ENCODE measurements at regions not wholly inside any gene's neighbourhood (a gene's known extent, or its start where the extent isn't known, plus 50 kb on each side); places are given as distances from the start of the nearest gene placed in this dataset.

DNA sequence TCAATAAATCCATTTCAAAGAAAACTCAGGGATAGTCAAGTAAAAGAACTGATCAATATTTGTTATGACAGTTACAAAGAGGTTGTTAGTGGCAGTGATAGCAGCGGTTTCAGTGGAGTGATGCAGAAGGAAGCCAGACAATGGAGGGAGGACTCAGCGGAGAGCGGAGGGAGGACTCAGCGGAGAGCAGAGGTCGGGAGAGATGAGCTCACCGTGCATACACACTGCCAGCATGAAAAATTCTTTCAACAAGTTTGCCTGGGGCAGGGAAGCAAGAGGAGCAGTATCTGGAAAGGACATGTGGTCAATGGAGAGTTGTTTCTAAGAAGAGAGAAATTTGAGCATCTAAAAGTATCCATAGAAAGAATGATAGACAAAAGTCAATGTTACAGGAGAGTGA is 60.9 kb upstream of the BCL11A start:
- Histone ChIP-seq H3K27me3 (no peaks in the 10 kb centered on the region), H3K36me3 (replicated peaks in 1 of 2; ENCODE audit: insufficient read depth in 1 of 2, low read depth in 2 of 2) (no peaks in the 10 kb centered on the region), H3K4me1 (no peaks in the 10 kb centered on the region), H3K27ac (no peak overlapping the region), H3K9me3 (no peaks in the 10 kb centered on the region), H3K4me3 (no peak overlapping the region)
- intact Hi-C loops (cut with DNase I), result no loop called here
- no peak for TF ChIP-seq POLR2A (IDR thresholded peaks at IDR 0.05)
- TF ChIP-seq, protein P1, sequence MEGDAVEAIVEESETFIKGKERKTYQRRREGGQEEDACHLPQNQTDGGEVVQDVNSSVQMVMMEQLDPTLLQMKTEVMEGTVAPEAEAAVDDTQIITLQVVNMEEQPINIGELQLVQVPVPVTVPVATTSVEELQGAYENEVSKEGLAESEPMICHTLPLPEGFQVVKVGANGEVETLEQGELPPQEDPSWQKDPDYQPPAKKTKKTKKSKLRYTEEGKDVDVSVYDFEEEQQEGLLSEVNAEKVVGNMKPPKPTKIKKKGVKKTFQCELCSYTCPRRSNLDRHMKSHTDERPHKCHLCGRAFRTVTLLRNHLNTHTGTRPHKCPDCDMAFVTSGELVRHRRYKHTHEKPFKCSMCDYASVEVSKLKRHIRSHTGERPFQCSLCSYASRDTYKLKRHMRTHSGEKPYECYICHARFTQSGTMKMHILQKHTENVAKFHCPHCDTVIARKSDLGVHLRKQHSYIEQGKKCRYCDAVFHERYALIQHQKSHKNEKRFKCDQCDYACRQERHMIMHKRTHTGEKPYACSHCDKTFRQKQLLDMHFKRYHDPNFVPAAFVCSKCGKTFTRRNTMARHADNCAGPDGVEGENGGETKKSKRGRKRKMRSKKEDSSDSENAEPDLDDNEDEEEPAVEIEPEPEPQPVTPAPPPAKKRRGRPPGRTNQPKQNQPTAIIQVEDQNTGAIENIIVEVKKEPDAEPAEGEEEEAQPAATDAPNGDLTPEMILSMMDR (IDR thresholded peaks at IDR 0.05), result no peak
- ATAC-seq, result no peak
- WGBS, 2 donors, result 81 to 82% methylated on average over 6 of the region's 6 CpGs
- no peak for DNase-seq

- Histone ChIP-seq H3K4me1 (no peaks in the 10 kb centered on the region), H3K36me3 (replicated peaks in 1 of 2; ENCODE audit: insufficient read depth in 1 of 2, low read depth in 2 of 2) (no peaks in the 10 kb centered on the region), H3K9me3 (no peaks in the 10 kb centered on the region), H3K4me3 (no peak overlapping the region), H3K27me3 (no peaks in the 10 kb centered on the region), H3K27ac (no peak overlapping the region)
- 65 to 68% methylated on average over 7 of the region's 7 CpGs for WGBS, 2 donors
- intact Hi-C loops (cut with DNase I), result no loop called here
- no peak for ATAC-seq
- no peak for TF ChIP-seq POLR2A (IDR thresholded peaks at IDR 0.05)
- TF ChIP-seq, protein P1 (IDR thresholded peaks at IDR 0.05), result no peak
- DNase-seq, result no peak
These were observed 68.4 kb upstream of the BCL11A start for GRCh38 chr2:60621688-60622429.

DNA sequence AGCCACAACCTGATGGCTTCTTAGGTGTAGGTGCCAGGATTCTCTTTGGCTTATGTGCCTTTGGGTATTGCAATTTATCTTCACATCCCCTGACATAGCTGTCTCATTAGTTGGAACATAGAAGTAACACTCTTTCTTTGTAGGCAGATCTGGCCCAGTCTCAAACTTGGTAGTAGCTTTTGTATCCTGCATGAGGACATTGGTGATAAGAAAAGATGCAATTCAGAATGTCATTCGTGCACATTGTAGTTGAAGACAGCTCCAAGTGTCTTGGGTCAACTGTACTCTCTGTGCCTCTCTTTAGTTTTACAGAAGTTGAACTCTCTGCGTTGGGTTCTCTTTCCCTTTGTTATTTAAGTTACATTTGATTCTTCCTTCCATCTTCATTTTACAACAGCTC is 69.6 kb upstream of the BCL11A start:
- Histone ChIP-seq H3K4me1 (no peaks in the 10 kb centered on the region), H3K27me3 (no peaks in the 10 kb centered on the region), H3K27ac (no peak overlapping the region), H3K4me3 (no peak overlapping the region), H3K36me3 (replicated peaks in 1 of 2; ENCODE audit: insufficient read depth in 1 of 2, low read depth in 2 of 2) (no peaks in the 10 kb centered on the region), H3K9me3 (no peaks in the 10 kb centered on the region)
- intact Hi-C loops (cut with DNase I), result no loop called here
- TF ChIP-seq POLR2A (IDR thresholded peaks at IDR 0.05), result no peak
- TF ChIP-seq, protein P1 (IDR thresholded peaks at IDR 0.05), result no peak
- DNase-seq (no peak), ATAC-seq (no peak)
- 50 to 67% methylated on average over 2 of the region's 2 CpGs for WGBS, 2 donors

- Histone ChIP-seq H3K4me3 (no peak overlapping the region), H3K9me3 (no peaks in the 10 kb centered on the region), H3K27ac (no peak overlapping the region), H3K36me3 (replicated peaks in 1 of 2; ENCODE audit: insufficient read depth in 1 of 2, low read depth in 2 of 2) (no peaks in the 10 kb centered on the region), H3K27me3 (no peaks in the 10 kb centered on the region), H3K4me1 (no peaks in the 10 kb centered on the region)
- intact Hi-C loops (cut with DNase I), result no loop called here
- WGBS, 2 donors, result 49 to 58% methylated on average over 3 of the region's 3 CpGs
- ATAC-seq, result no peak
- no peak for DNase-seq
- TF ChIP-seq, protein P1 (IDR thresholded peaks at IDR 0.05), result no peak
- no peak for TF ChIP-seq POLR2A (IDR thresholded peaks at IDR 0.05)
These were observed 74.0 kb upstream of the BCL11A start for GRCh38 chr2:60627412-60627811.

- Histone ChIP-seq H3K36me3 (replicated peaks in 1 of 2; ENCODE audit: insufficient read depth in 1 of 2, low read depth in 2 of 2) (no peaks in the 10 kb centered on the region), H3K9me3 (no peaks in the 10 kb centered on the region), H3K27ac (no peak overlapping the region), H3K27me3 (no peaks in the 10 kb centered on the region), H3K4me3 (no peak overlapping the region), H3K4me1 (no peaks in the 10 kb centered on the region)
- no peak for TF ChIP-seq POLR2A (IDR thresholded peaks at IDR 0.05)
- TF ChIP-seq, protein P1 (IDR thresholded peaks at IDR 0.05), result no peak
- ATAC-seq (no peak), DNase-seq (no peak)
- 60 to 84% methylated on average over 4 of the region's 4 CpGs for WGBS, 2 donors
- intact Hi-C loops (cut with DNase I), result no loop called here
These were observed 74.6 kb upstream of the BCL11A start for GRCh38 chr2:60628026-60628425.

Measured in body of pancreas (tissue), 4 donors.